Peyer's patch (tissue), 4 donors: ENCODE measurements at regions not wholly inside any gene's neighbourhood (a gene's known extent, or its start where the extent isn't known, plus 50 kb on each side); places are given as distances from the start of the nearest gene placed in this dataset.
A peak's percentile ranks its signal among the peaks of the same experiment; 100 is the strongest.

ENCODE experiments used
- DNase-seq, 3 donors: peaks; one replicate each; pipeline ENCODE4 v3.0.0-alpha.2; 2017 to 2019
- H3K27ac ChIP-seq, 4 donors: fragments of 200-600 bp; sonication (generic); one replicate each; pipeline ENCODE4 v1.5.1; 2016 to 2019
- H3K27me3 ChIP-seq, 2 donors: fragments of 200-600 bp; sonication (generic); one replicate each; pipeline ENCODE4 v1.5.1; 2019
- H3K36me3 ChIP-seq, 3 donors: fragments of 200-600 bp; sonication (generic); one replicate each; pipeline ENCODE4 v1.5.1; 2016 to 2019
- H3K4me1 ChIP-seq, 4 donors: fragments of 200-600 bp; sonication (generic); one replicate each; pipeline ENCODE4 v1.5.1; 2016 to 2019
- H3K4me3 ChIP-seq, 4 donors: fragments of 200-600 bp; sonication (generic); 1 replicate in 3 of 4; 2 replicates in 1 of 4; pipeline ENCODE4 v1.5.1; 2016 to 2019; ENCODE audit warnings: mild to moderate bottlenecking in 1 of 4
- H3K9me3 ChIP-seq, 4 donors: fragments of 200-600 bp; sonication (generic); one replicate each; pipeline ENCODE4 v1.5.1; 2016 to 2019; ENCODE audit warnings: mild to moderate bottlenecking in 1 of 4
- CTCF ChIP-seq, 6 experiments: fragments of 450-650 bp in 4 of 6; fragments of 200-600 bp in 2 of 6; sonication (generic) in 1 of 6; IDR thresholded peaks; one replicate each; pipeline ENCODE4 v1.5.1; 2017 to 2019; ENCODE audit warnings: antibody characterized with exemption in 6 of 6, mild to moderate bottlenecking in 3 of 6, moderate library complexity in 1 of 6
- POLR2A ChIP-seq, 2 donors: fragments of 450-650 bp; IDR thresholded peaks; one replicate each; pipeline ENCODE4 v1.5.1; 2017; ENCODE audit warnings: antibody characterized with exemption in 2 of 2, mild to moderate bottlenecking in 2 of 2, moderate library complexity in 2 of 2

- TF ChIP-seq POLR2A (IDR thresholded peaks at IDR 0.05) (no peak), CTCF (IDR thresholded peaks at IDR 0.05) (no peak)
- Histone ChIP-seq H3K4me1 (no peaks in the 10 kb centered on the region), H3K27me3 (no peaks in the 10 kb centered on the region)
Observed at GRCh38 chrX:120763269-120763668, 112.4 kb downstream of the CT47B1 start.

GRCh38 chrX:120761810-120762209 is 113.9 kb downstream of the CT47B1 start:
- no peak overlapping the region for H3K27ac ChIP-seq
- no peak for DNase-seq
- H3K4me3 ChIP-seq = no peak overlapping the region
- no peaks in the 10 kb centered on the region for H3K36me3 ChIP-seq
- no peaks in the 10 kb centered on the region for H3K27me3 ChIP-seq
- H3K4me1 ChIP-seq = no peaks in the 10 kb centered on the region
- no peak for TF ChIP-seq CTCF (IDR thresholded peaks at IDR 0.05)
- no peak for TF ChIP-seq POLR2A (IDR thresholded peaks at IDR 0.05)
- H3K9me3 ChIP-seq = no peaks in the 10 kb centered on the region

More at GRCh38 chrX:120763269-120763668, 112.4 kb downstream of the CT47B1 start:
- H3K9me3 ChIP-seq = no peaks in the 10 kb centered on the region
- no peak overlapping the region for H3K4me3 ChIP-seq
- no peaks in the 10 kb centered on the region for H3K36me3 ChIP-seq
- DNase-seq = no peak
- no peak overlapping the region for H3K27ac ChIP-seq

- H3K27me3 ChIP-seq = no peaks in the 10 kb centered on the region
- H3K4me1 ChIP-seq = no peaks in the 10 kb centered on the region
- H3K4me3 ChIP-seq = no peak overlapping the region
- H3K27ac ChIP-seq = no peak overlapping the region
- no peaks in the 10 kb centered on the region for H3K36me3 ChIP-seq
- no peak for DNase-seq
- H3K9me3 ChIP-seq = no peaks in the 10 kb centered on the region
- TF ChIP-seq POLR2A (IDR thresholded peaks at IDR 0.05) (no peak), CTCF (IDR thresholded peaks at IDR 0.05) (no peak)
Observed at GRCh38 chrX:120759685-120760084, 116.0 kb downstream of the CT47B1 start.

GRCh38 chrX:120755066-120755846 is 120.4 kb downstream of the CT47B1 start:
- TF ChIP-seq CTCF (IDR thresholded peaks at IDR 0.05) (no peak), POLR2A (IDR thresholded peaks at IDR 0.05) (no peak)
- Histone ChIP-seq H3K4me1 (no peaks in the 10 kb centered on the region), H3K27ac (peak overlapping the region in 2 of 4 donors; percentile 59 to 69), H3K36me3 (no peaks in the 10 kb centered on the region), H3K27me3 (no peaks in the 10 kb centered on the region), H3K4me3 (no peak overlapping the region), H3K9me3 (no peaks in the 10 kb centered on the region)
- DNase-seq = peak in 2 of 3 donors; percentile 84 to 86

GRCh38 chrX:120753413-120754251 is 122.0 kb downstream of the CT47B1 start:
- Histone ChIP-seq H3K9me3 (no peaks in the 10 kb centered on the region), H3K27ac (peak overlapping the region in 2 of 4 donors; percentile 63 to 69), H3K4me3 (no peak overlapping the region), H3K36me3 (no peaks in the 10 kb centered on the region), H3K27me3 (no peaks in the 10 kb centered on the region), H3K4me1 (no peaks in the 10 kb centered on the region)
- peak in 2 of 3 donors; percentile 62 to 72 for DNase-seq
- no peak for TF ChIP-seq POLR2A (IDR thresholded peaks at IDR 0.05)
- peak in 1 of 6 experiments; percentile 5 for TF ChIP-seq CTCF (IDR thresholded peaks at IDR 0.05)
